ENCODE measurements at regions not wholly inside any gene's neighbourhood (a gene's known extent, or its start where the extent isn't known, plus 50 kb on each side); places are given as distances from the start of the nearest gene placed in this dataset.

DNA sequence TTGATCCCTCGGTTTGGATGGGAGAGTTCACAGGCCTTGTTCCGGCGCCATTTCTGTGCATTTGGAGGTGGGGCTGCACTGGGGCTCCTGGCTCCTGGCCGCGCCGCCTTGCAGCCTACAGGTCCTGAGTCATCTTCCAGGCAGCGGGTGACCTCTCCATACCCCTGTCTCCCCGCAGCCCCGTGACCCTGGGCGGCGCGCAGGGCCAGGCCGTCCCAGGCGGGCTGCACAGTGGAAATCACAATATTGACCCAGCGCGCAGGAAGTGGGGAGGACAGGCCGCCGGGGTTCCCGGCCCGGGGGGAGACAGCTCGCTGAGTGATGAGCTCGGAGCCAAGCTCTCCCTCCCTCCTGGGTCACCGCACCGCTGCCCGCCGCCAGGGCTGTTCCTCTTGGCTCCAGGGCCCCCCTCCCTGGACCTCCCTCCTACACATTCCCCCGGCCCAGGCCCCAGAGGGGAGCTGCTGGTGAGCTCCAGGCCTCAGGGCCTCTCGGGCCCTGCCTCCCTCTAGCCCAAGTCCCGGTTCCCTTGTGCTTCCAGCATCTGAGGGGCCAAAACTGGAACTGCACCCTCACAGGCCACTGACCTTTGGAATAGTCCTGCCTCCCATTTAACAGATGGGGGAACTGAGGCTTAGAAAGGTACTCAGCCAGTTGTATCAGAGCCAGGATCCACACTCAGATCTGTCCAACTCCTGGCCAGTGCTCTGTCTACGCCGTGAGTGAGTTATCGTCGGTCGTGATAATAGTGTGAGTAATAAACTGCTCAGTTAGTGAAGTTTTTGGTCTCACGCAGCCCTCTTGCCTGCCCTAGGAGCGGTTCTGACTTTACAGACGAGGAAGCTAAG lies 142.9 kb upstream of the WNT4 start:
- no peaks in the 10 kb centered on the region for H4K20me1 ChIP-seq (ENCODE audit: insufficient read depth, low read length)
- no peak overlapping the region for H2AFZ ChIP-seq (ENCODE audit: low read length)
- H3K4me1 ChIP-seq (ENCODE audit: insufficient read depth, low read length, severe bottlenecking) = no peaks in the 10 kb centered on the region
- no peaks in the 10 kb centered on the region for H3K79me2 ChIP-seq (ENCODE audit: insufficient read depth, low read length)
- 0 out of 2 replicates have a peak, but pooled peaks cover 4% of the 10 kb centered on the region for H3K27me3 ChIP-seq (ENCODE audit: insufficient read depth, low read length)
- no peak overlapping the region for H3K27ac ChIP-seq (ENCODE audit: low read depth, low read length, poor library complexity, severe bottlenecking)
- no peaks in the 10 kb centered on the region for H3K36me3 ChIP-seq (ENCODE audit: insufficient read depth, low read length)
- H3K9me2 ChIP-seq (ENCODE audit: low read depth, low read length) = no peaks in the 10 kb centered on the region
- TF ChIP-seq, protein P1, sequence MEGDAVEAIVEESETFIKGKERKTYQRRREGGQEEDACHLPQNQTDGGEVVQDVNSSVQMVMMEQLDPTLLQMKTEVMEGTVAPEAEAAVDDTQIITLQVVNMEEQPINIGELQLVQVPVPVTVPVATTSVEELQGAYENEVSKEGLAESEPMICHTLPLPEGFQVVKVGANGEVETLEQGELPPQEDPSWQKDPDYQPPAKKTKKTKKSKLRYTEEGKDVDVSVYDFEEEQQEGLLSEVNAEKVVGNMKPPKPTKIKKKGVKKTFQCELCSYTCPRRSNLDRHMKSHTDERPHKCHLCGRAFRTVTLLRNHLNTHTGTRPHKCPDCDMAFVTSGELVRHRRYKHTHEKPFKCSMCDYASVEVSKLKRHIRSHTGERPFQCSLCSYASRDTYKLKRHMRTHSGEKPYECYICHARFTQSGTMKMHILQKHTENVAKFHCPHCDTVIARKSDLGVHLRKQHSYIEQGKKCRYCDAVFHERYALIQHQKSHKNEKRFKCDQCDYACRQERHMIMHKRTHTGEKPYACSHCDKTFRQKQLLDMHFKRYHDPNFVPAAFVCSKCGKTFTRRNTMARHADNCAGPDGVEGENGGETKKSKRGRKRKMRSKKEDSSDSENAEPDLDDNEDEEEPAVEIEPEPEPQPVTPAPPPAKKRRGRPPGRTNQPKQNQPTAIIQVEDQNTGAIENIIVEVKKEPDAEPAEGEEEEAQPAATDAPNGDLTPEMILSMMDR (IDR thresholded peaks at IDR 0.05; ENCODE audit: low read length) = no peak
- no peak for TF ChIP-seq EZH2 (IDR thresholded peaks at IDR 0.05; ENCODE audit: borderline replicate concordance, low read length)
- H3F3A ChIP-seq (ENCODE audit: insufficient read depth, low read length) = no peaks in the 10 kb centered on the region
- no peak overlapping the region for H3K4me2 ChIP-seq (ENCODE audit: low read length)
- no peak overlapping the region for H3K9ac ChIP-seq (ENCODE audit: low read length)
- no peak overlapping the region for H3K4me3 ChIP-seq (ENCODE audit: low read depth, low read length, poor library complexity, severe bottlenecking)
- H3K9me3 ChIP-seq (ENCODE audit: low read length) = no peaks in the 10 kb centered on the region

DNA sequence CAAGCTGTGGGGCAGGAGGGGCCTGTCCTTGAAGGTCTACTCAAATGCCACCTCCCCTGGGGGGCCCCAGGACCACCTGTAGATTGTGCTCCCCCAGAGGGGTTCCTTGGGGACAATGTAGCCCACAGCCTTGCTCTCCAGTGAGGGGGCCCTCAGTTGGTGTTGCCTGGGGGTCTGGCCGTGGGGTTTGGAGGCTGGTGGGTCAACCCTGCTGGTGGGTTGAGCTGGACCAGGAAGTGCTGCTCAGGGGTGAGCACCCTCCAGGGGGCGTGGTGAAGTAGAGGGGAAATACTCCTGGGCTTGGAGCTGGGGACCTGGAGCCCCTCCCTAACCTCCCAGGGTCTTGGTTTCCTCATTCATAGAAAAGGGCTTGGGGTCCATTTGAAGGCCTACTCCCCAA lies 143.6 kb upstream of the WNT4 start:
- Histone ChIP-seq H2AFZ (ENCODE audit: low read length) (no peak overlapping the region), H3K4me3 (ENCODE audit: low read depth, low read length, poor library complexity, severe bottlenecking) (no peak overlapping the region), H3K79me2 (ENCODE audit: insufficient read depth, low read length) (no peaks in the 10 kb centered on the region), H3F3A (ENCODE audit: insufficient read depth, low read length) (no peaks in the 10 kb centered on the region), H3K27me3 (ENCODE audit: insufficient read depth, low read length) (0 out of 2 replicates have a peak, but pooled peaks cover 4% of the 10 kb centered on the region), H4K20me1 (ENCODE audit: insufficient read depth, low read length) (no peaks in the 10 kb centered on the region), H3K9me2 (ENCODE audit: low read depth, low read length) (no peaks in the 10 kb centered on the region), H3K9me3 (ENCODE audit: low read length) (no peaks in the 10 kb centered on the region), H3K27ac (ENCODE audit: low read depth, low read length, poor library complexity, severe bottlenecking) (no peak overlapping the region), H3K36me3 (ENCODE audit: insufficient read depth, low read length) (no peaks in the 10 kb centered on the region), H3K4me1 (ENCODE audit: insufficient read depth, low read length, severe bottlenecking) (no peaks in the 10 kb centered on the region), H3K4me2 (ENCODE audit: low read length) (no peak overlapping the region), H3K9ac (ENCODE audit: low read length) (no peak overlapping the region)
- TF ChIP-seq EZH2 (IDR thresholded peaks at IDR 0.05; ENCODE audit: borderline replicate concordance, low read length) = no peak
- TF ChIP-seq, protein P1 (IDR thresholded peaks at IDR 0.05; ENCODE audit: low read length) = no peak

DNA sequence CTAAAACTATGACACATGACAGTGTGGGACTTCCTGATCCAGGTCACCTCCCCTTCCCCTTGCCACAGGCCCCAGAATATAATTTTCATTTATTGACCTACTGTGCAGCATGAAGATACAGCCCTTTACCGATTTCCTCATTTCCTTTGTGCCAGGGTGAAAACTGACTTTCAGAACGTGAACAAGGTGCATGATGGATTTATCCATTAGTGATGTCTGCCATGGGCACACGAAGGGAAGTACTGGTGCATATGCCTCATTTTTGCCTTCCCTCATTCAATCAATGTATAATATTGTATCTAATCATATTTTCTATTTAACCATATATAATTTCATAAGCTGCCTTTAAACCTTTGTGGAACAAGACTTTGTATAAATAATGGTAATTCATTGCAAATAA lies 144.4 kb upstream of the WNT4 start:
- no peak overlapping the region for H3K9ac ChIP-seq (ENCODE audit: low read length)
- no peaks in the 10 kb centered on the region for H3K36me3 ChIP-seq (ENCODE audit: insufficient read depth, low read length)
- no peak overlapping the region for H3K4me2 ChIP-seq (ENCODE audit: low read length)
- H4K20me1 ChIP-seq (ENCODE audit: insufficient read depth, low read length) = no peaks in the 10 kb centered on the region
- 0 out of 2 replicates have a peak, but pooled peaks cover 4% of the 10 kb centered on the region for H3K27me3 ChIP-seq (ENCODE audit: insufficient read depth, low read length)
- no peak overlapping the region for H2AFZ ChIP-seq (ENCODE audit: low read length)
- no peak overlapping the region for H3K27ac ChIP-seq (ENCODE audit: low read depth, low read length, poor library complexity, severe bottlenecking)
- TF ChIP-seq, protein P1 (IDR thresholded peaks at IDR 0.05; ENCODE audit: low read length) = no peak
- no peak for TF ChIP-seq EZH2 (IDR thresholded peaks at IDR 0.05; ENCODE audit: borderline replicate concordance, low read length)
- H3K9me2 ChIP-seq (ENCODE audit: low read depth, low read length) = no peaks in the 10 kb centered on the region
- no peak overlapping the region for H3K4me3 ChIP-seq (ENCODE audit: low read depth, low read length, poor library complexity, severe bottlenecking)
- no peaks in the 10 kb centered on the region for H3K4me1 ChIP-seq (ENCODE audit: insufficient read depth, low read length, severe bottlenecking)
- H3K79me2 ChIP-seq (ENCODE audit: insufficient read depth, low read length) = no peaks in the 10 kb centered on the region
- no peaks in the 10 kb centered on the region for H3F3A ChIP-seq (ENCODE audit: insufficient read depth, low read length)
- no peaks in the 10 kb centered on the region for H3K9me3 ChIP-seq (ENCODE audit: low read length)

Measured in OCI-LY1 (cell line).